Ovary (tissue), 3 donors: ENCODE measurements at regions not wholly inside any gene's neighbourhood (a gene's known extent, or its start where the extent isn't known, plus 50 kb on each side); places are given as distances from the start of the nearest gene placed in this dataset.

ENCODE experiments used
- POLR2A ChIP-seq: fragments of 450-650 bp; IDR thresholded peaks from one replicate; pipeline ENCODE4 v1.6.1; 2017; ENCODE audit warnings: antibody characterized with exemption, mild to moderate bottlenecking, moderate library complexity
- TF ChIP-seq, protein P1 (sequence below), 3 donors: fragments of 450-650 bp in 2 of 3; fragments of 200-600 bp in 1 of 3; IDR thresholded peaks; one replicate each; pipeline versions ENCODE4 v1.5.1 to v1.8.0; 2016 to 2022; ENCODE audit warnings: antibody characterized with exemption in 3 of 3, mild to moderate bottlenecking in 1 of 3
- donor health status: DM: no; HTN: no; CAD: no.

DNA sequence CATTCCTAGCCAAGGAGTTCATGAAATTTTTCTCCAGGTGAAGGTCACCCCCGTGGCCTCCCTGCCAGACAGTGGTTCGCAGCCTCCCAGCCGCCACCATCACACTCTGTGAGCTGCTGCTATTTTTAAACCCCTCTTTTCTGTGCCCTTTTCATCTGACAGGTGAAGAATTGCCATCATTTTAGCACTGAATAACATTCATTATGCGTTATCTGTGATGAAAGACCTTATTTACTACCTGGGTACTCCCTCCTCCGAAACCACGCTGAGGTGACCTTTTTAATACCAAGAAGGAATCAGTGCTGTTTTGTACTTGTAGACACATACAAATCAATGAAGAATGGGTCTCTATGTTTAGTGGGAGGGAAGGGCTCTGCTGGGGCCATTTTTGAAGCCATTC, 148.9 kb upstream of the GPR12 start:
- TF ChIP-seq, protein P1, sequence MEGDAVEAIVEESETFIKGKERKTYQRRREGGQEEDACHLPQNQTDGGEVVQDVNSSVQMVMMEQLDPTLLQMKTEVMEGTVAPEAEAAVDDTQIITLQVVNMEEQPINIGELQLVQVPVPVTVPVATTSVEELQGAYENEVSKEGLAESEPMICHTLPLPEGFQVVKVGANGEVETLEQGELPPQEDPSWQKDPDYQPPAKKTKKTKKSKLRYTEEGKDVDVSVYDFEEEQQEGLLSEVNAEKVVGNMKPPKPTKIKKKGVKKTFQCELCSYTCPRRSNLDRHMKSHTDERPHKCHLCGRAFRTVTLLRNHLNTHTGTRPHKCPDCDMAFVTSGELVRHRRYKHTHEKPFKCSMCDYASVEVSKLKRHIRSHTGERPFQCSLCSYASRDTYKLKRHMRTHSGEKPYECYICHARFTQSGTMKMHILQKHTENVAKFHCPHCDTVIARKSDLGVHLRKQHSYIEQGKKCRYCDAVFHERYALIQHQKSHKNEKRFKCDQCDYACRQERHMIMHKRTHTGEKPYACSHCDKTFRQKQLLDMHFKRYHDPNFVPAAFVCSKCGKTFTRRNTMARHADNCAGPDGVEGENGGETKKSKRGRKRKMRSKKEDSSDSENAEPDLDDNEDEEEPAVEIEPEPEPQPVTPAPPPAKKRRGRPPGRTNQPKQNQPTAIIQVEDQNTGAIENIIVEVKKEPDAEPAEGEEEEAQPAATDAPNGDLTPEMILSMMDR (IDR thresholded peaks at IDR 0.05): no peak
- TF ChIP-seq POLR2A: no peak
